ENCODE measurements at regions not wholly inside any gene's neighbourhood (a gene's known extent, or its start where the extent isn't known, plus 50 kb on each side); places are given as distances from the start of the nearest gene placed in this dataset.

DNA sequence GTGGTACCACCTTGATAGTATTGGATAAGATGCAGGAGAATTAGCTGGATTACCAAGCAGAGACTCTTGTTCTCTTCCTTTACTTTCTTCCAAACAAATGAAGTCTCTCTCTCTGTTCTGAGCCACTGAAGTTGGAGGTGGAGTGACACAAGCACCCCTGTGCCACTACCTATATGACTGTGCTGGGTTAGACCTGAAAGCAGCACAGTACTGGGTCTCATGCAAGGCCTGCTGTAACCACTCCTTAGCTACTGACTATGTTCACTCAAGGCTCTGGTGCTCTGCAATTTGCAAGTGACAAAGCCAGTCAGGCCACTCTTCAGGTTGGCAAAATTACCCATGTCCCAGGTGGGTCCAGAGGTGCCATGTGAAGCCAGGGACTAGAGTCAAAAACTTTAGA lies 389.6 kb upstream of the MAOA start:
- TF ChIP-seq RAD21 (IDR thresholded peaks at IDR 0.05 in 1 of 2, conservative IDR thresholded peaks at IDR 0.05 in 1 of 2; ENCODE audit: low read depth in 2 of 2, low read length in 2 of 2) (no peak), SRF (IDR thresholded peaks at IDR 0.05; ENCODE audit: low read depth, low read length) (no peak), TAF1 (IDR thresholded peaks at IDR 0.05; ENCODE audit: low read depth, low read length) (no peak), POLR2AphosphoS5 (IDR thresholded peaks at IDR 0.05; ENCODE audit: low read depth, low read length) (no peak), YY1 (IDR thresholded peaks at IDR 0.05; ENCODE audit: low read depth, low read length) (no peak), CBX5 (IDR thresholded peaks at IDR 0.05; ENCODE audit: low read depth, low read length) (no peak), EP300 (IDR thresholded peaks at IDR 0.05; ENCODE audit: borderline replicate concordance in 1 of 2, low read depth in 2 of 2, low read length in 2 of 2) (no peak), EZH2 (IDR thresholded peaks at IDR 0.05; ENCODE audit: low read depth, low read length, severe bottlenecking) (no peak)
- TF ChIP-seq, protein P1, sequence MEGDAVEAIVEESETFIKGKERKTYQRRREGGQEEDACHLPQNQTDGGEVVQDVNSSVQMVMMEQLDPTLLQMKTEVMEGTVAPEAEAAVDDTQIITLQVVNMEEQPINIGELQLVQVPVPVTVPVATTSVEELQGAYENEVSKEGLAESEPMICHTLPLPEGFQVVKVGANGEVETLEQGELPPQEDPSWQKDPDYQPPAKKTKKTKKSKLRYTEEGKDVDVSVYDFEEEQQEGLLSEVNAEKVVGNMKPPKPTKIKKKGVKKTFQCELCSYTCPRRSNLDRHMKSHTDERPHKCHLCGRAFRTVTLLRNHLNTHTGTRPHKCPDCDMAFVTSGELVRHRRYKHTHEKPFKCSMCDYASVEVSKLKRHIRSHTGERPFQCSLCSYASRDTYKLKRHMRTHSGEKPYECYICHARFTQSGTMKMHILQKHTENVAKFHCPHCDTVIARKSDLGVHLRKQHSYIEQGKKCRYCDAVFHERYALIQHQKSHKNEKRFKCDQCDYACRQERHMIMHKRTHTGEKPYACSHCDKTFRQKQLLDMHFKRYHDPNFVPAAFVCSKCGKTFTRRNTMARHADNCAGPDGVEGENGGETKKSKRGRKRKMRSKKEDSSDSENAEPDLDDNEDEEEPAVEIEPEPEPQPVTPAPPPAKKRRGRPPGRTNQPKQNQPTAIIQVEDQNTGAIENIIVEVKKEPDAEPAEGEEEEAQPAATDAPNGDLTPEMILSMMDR (IDR thresholded peaks at IDR 0.05; ENCODE audit: control extremely low read depth in 1 of 3, insufficient read depth in 1 of 3, low read depth in 1 of 3, low read length in 3 of 3), result no peak
